ENCODE measurements at regions not wholly inside any gene's neighbourhood (a gene's known extent, or its start where the extent isn't known, plus 50 kb on each side); places are given as distances from the start of the nearest gene placed in this dataset.

GRCh38 chr3:81953111-81953510, 191.7 kb upstream of the GBE1 start:
- no peak for TF ChIP-seq POLR2AphosphoS5 (IDR thresholded peaks at IDR 0.05; ENCODE audit: borderline replicate concordance, low read depth, low read length)
- TF ChIP-seq EZH2 (IDR thresholded peaks at IDR 0.05) = no peak

Data from SK-N-MC (cell line).